LHCN-M2 (cell line): ENCODE measurements at regions not wholly inside any gene's neighbourhood (a gene's known extent, or its start where the extent isn't known, plus 50 kb on each side); places are given as distances from the start of the nearest gene placed in this dataset.
"Not testable (repeated sequence)": the region's sequence is repeated elsewhere in the genome, so short reads cannot be mapped to it uniquely, and the experiment has no call there.

Experiments used
- DNase-seq: peaks from one replicate; pipeline ENCODE4 v3.0.0-alpha.2; 2012; ENCODE audit warnings: low read depth

- DNase-seq, result not testable (repeated sequence)
These were observed 1353.4 kb upstream of the CDH18 start for GRCh38 chr5:21341203-21341947.

DNA sequence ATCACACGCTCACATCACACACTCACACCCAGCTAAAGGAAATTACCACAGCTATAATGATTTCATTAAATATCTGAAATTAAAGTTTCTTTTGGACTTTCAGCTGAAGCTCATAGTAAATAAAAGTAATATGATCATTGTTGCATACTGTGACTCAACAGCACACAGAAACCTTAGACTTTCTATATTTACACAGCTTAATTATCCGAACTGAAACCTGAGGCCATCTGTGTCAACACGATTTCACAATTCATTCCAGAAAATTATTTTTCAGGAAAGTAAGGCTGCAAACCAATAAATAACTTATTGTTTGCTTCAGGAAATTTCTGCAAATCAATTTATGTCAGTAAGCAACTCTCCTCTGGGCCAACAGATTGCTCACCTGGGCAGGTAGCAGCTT is 1352.2 kb upstream of the CDH18 start:
- peak; percentile 7 for DNase-seq

DNA sequence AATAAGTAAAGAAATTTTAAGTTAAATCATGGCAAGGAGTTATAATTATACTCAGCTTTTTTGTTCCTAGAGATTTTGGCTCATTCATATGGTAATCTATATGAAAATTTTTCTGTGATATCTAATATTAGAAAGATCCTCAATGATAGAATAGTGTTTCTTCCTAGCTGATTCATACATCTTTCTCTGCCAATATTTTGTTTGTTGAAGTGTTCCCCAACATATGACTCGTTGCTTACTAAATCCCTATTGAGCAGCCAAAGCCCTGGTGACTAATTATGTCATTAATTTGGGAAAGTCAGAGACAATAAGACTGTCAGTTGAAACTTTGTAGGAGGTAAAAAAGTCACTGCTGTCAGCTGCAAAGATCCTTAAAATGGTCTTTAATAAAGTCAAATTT is 1348.5 kb upstream of the CDH18 start:
- DNase-seq, result peak; percentile 9

GRCh38 chr5:21315376-21315775 is 1327.4 kb upstream of the CDH18 start:
- DNase-seq, result not testable (repeated sequence)

DNA sequence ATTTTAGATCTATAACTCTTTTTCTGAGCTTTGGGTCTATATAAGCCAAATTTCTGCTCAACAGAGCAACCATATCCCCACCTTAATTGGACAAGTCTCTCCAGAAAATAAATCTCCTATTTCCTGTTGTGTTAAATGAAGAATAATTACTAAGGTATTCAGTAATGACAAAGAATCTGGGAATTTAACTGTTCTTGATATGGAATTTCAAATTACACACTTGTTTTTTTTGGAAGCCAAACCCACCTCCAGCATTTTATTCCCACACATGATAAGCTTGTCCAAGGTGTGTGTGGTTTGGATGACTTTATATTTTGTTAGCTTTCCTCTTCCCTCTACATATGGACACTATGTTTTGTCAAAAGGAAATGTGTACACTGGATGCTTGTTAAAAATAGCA is 1313.2 kb upstream of the CDH18 start:
- DNase-seq, result not testable (repeated sequence)

- not testable (repeated sequence) for DNase-seq
These were observed 1286.4 kb upstream of the CDH18 start for GRCh38 chr5:21274361-21274760.

DNA sequence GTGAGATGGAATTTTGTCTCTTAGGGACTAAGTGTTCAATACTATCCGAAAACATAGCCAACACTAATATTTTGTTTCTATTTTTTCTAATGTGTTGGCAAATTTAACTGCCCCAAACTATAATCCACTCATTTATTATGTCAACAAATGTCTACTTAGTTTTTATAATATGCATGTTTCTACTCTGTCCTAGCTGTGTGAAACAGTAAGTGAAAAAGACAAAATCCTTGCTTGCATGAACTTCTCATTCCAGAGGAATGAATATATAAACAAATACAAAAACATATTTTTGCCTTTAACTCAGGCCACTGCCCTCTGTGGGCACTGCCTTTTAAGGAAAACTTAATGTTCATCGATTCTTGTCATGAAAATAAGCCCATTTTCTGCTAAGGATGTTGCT is 1275.4 kb upstream of the CDH18 start:
- peak; percentile 0 for DNase-seq

DNA sequence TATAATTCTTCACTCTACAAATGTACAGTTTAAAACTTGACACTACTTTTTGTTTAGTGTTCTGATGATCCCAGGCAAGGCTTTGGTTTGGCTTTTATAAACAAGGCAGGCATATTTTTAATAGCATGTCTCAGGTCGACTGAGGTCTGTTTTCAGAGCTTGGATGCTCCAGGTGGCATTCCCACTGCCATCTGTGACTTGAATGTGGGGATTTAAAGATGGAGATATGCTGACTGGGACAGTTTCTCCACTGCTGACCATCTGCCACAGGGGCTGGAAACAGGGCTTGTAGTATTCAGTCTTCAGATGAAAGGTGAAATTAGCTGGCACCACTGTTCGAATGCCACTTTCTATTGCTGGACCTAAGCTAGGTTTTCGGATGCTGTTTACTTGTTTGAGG is 1266.2 kb upstream of the CDH18 start:
- no peak for DNase-seq

- DNase-seq, result no peak
These were observed 1257.0 kb upstream of the CDH18 start for GRCh38 chr5:21244982-21245381.

DNA sequence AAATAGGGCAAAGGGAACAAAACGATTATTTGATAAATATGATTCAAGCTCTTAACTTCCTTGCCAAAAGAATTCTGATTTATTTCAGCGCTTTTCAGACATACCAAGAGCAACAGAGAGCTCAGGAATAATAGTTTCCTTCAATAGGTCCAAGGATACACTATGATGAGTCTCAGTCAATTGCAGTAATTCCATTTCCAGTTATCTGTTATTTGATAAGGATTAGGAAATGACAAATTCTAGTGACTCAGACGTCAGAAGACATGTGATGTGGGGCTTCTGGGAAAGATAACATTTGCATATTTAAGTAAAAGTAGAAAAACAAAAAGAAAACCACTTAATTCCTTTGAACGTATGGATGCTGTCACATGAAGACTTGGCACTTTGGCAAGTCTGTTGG is 1250.8 kb upstream of the CDH18 start:
- no peak for DNase-seq

DNA sequence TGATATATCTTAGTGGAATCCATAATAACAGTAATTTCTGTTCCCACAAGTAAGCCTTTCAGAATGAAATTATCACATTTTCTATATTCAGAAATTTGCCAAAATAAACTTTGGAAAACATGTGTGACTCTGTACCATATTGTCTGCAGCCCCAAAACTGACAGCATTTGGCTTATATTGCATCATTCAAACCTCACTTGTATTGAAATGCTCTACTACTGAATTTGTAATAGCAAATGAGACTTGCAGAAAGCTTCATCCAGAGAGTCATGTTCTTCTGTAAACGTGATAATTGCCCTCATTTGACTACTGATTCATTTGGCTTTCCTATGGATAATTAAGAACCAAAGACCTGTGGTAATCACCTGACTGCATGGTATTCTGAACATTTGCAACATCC is 1249.5 kb upstream of the CDH18 start:
- DNase-seq, result no peak

GRCh38 chr5:21236971-21237427 is 1249.0 kb upstream of the CDH18 start:
- peak; percentile 37 for DNase-seq

- DNase-seq, result peak; percentile 2
These were observed 1248.1 kb upstream of the CDH18 start for GRCh38 chr5:21236104-21236503.

DNA sequence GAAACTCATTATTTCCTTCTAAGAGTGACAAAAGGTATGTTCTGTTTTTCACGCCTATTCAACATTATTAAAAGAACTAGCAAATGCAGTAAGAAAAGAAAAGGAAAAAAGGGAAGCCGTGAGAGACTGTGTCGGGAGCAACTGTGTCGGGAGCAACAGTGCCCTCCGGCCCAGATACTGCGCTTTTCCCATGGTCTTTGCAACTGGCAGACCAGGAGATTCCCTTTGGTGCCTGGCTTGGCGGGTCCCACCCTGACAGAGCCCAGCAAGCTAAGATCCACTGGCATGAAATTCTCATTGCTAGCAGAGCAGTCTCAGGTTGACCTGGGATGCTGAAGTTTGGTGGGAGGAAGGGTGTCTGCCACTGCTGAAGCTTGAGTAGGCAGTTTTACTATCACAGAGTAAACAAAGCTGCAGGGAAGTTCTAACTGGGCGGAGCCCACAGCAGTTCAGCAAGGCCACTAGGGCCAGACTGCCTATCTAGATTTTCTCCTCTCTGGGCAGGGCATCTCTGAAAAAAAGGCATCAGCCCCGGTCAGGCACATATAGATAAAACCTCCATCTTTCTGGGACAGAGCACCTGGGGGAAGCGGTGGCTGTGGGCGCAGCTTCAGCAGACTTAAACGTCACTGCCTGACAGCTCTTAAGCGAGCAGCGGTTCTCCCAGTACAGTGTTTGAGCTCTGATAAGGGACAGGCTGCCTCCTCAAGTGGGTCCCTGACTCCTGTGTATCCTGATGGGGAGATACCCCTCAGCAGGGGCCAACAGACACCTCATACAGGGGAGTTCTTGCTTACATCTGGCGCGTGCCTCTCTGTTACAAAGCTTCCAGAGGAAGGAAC is 1237.4 kb upstream of the CDH18 start:
- no peak for DNase-seq

- DNase-seq, result no peak
These were observed 1233.6 kb upstream of the CDH18 start for GRCh38 chr5:21221616-21222015.

DNA sequence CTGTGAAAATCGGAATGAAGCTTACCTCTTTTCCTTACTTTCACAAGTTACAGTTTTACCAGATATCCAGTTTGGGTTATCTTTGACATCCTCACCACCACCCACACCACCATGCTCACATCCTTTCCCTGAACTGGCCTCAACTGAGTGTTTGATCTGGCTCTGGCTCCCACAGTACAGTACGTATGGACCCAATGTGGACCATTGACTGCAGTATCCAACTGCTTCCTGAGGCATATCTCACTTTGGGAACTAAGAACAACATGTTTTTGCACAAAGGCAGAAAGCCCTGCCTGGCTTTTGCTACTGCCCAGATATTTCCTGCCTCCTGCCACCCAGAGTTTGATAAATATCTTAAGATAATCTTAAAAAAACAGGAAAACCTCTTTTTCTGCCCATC is 1232.0 kb upstream of the CDH18 start:
- DNase-seq, result no peak

- DNase-seq, result peak; percentile 34
These were observed 1231.3 kb upstream of the CDH18 start for GRCh38 chr5:21219251-21219650.

DNA sequence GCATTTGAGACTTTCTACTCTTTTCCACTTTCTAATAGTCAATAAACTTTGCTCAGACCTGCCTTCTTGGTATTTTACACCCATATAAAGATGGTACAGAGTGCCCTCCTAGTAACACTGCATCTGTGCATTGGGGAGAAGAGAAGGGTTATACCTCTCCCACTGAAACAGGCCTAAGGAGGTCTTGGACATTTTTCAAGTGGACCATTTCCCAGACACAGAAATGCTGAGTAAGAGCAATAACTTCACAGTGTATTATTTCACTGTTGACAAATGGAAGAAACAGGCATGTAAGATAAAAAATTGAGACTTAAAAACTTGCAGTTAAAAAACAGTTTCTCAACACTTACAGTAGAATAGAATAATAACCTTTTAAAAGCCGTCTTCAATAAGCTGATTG is 1224.0 kb upstream of the CDH18 start:
- no peak for DNase-seq

- DNase-seq, result no peak
These were observed 1221.4 kb upstream of the CDH18 start for GRCh38 chr5:21209409-21209808.

GRCh38 chr5:21199087-21199486 is 1211.1 kb upstream of the CDH18 start:
- no peak for DNase-seq

DNA sequence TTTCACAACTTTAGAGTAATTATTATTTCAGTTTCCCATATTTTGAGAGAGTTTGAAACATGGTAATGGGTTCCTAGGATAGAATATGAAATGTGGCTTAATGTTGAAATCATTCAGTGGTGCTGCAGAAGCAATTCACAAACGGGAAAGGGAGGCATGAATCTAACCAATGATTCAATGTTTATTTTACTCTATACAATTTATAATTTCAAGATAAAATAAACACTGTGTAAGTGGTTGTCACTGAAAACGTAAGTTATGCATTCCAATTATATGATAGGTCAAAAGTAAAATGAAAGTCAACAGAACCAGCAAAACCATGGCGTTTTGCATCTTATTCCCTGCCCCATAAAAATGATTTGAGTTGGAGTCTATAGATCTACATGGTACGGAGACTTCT is 1207.1 kb upstream of the CDH18 start:
- DNase-seq, result no peak

DNA sequence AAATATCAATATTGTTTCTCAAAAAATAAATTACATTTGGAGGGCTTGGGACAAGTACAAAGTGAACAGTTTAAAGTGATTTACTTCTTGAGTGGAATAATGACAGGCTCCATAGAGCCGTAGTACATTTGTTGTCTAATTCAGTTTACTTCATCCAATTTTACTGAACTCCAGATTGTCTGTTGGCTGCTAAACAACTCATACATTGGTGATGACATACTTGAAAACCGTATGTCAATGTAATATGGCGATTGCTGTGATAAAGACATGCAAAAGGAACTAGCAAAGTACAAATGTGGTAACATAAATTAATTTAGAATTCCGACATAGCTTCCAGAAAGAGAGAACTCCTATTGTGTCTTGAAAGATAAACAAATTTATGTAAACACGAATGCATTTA is 1197.5 kb upstream of the CDH18 start:
- no peak for DNase-seq

- DNase-seq, result no peak
These were observed 1196.6 kb upstream of the CDH18 start for GRCh38 chr5:21184581-21184980.
